HEK293 (cell line): ENCODE measurements at regions not wholly inside any gene's neighbourhood (a gene's known extent, or its start where the extent isn't known, plus 50 kb on each side); places are given as distances from the start of the nearest gene placed in this dataset.

ENCODE experiments used
- CTCF ChIA-PET: fragments of 350-600 bp; formaldehyde crosslinking; extraction: SDS; loops from one replicate; lab custom pipeline; 2021; ENCODE audit warnings: antibody characterized with exemption; lab: Yijun Ruan, JAX
- POLR2A ChIA-PET: fragments of 300-600 bp; formaldehyde crosslinking; extraction: SDS; loops from one replicate; lab custom pipeline; 2020; ENCODE audit warnings: antibody characterized with exemption, inconsistent platforms; lab: Yijun Ruan, JAX
- H3K27ac ChIP-seq: fragments of 200-500 bp; sonication (Bioruptor generic); 2 replicates; pipeline ENCODE4 v1.5.1; 2014; ENCODE audit warnings: low read depth, low read length, control low read depth, inconsistent platforms; ENCODE audit errors: extremely low read depth
- H3K36me3 ChIP-seq, 2 experiments: fragments of 200-500 bp in 1 of 2; sonication (Bioruptor generic) in 1 of 2; 1 replicate in 1 of 2; 2 replicates in 1 of 2; pipeline ENCODE4 v1.5.1; 2014 to 2017; ENCODE audit warnings: inconsistent platforms in 2 of 2, low read length in 2 of 2; ENCODE audit not compliant: control insufficient read depth in 2 of 2, insufficient read depth in 1 of 2
- H3K4me1 ChIP-seq: fragments of 200-500 bp; sonication (Bioruptor generic); 2 replicates; pipeline ENCODE4 v1.5.1; 2014; ENCODE audit warnings: mild to moderate bottlenecking, low read length, inconsistent platforms; ENCODE audit not compliant: control insufficient read depth, insufficient read depth
- H3K4me3 ChIP-seq: 2 replicates; pipeline ENCODE4 v1.5.1; 2011; ENCODE audit warnings: low read depth, mild to moderate bottlenecking, control low read depth, low read length, moderate library complexity
- H3K9me3 ChIP-seq: fragments of 200-500 bp; sonication (Bioruptor generic); 2 replicates; pipeline ENCODE4 v1.5.1; 2014; ENCODE audit warnings: low read depth, low read length, inconsistent platforms; ENCODE audit not compliant: control insufficient read depth, insufficient read depth
- CTCF ChIP-seq: fragments of 450-650 bp; formaldehyde crosslinking; IDR thresholded peaks from 2 replicates; pipeline ENCODE4 v1.5.1; 2016; ENCODE audit warnings: missing biosample characterization, missing genetic modification characterization
- HIC1 ChIP-seq: fragments of 450-650 bp; formaldehyde crosslinking; IDR thresholded peaks from 2 replicates; pipeline ENCODE4 v1.5.1; 2016; ENCODE audit warnings: missing biosample characterization, missing genetic modification characterization
- KLF9 ChIP-seq: fragments of 450-650 bp; formaldehyde crosslinking; IDR thresholded peaks from 2 replicates; pipeline ENCODE4 v1.5.1; 2016; ENCODE audit warnings: missing biosample characterization, missing genetic modification characterization, low read depth
- MEIS1 ChIP-seq: sonication (generic); formaldehyde crosslinking; IDR thresholded peaks from 2 replicates; pipeline ENCODE4 v1.8.1; 2022; ENCODE audit warnings: missing genetic modification reagents, mild to moderate bottlenecking, borderline replicate concordance
- REPIN1 ChIP-seq: fragments of 450-650 bp; formaldehyde crosslinking; IDR thresholded peaks from 2 replicates; pipeline ENCODE4 v1.5.1; 2017; ENCODE audit warnings: missing biosample characterization, missing genetic modification characterization, low read depth
- SCRT2 ChIP-seq: fragments of 450-650 bp; formaldehyde crosslinking; IDR thresholded peaks from 2 replicates; pipeline ENCODE4 v1.5.1; 2016; ENCODE audit warnings: missing biosample characterization, missing genetic modification characterization
- SETDB1 ChIP-seq: IDR thresholded peaks from one replicate; pipeline ENCODE4 v1.6.1; 2017; ENCODE audit warnings: mild to moderate bottlenecking, low read length, moderate library complexity, mixed read lengths; ENCODE audit not compliant: insufficient read length
- SP7 ChIP-seq: fragments of 450-650 bp; formaldehyde crosslinking; IDR thresholded peaks from 2 replicates; pipeline ENCODE4 v1.5.1; 2016; ENCODE audit warnings: missing biosample characterization, missing genetic modification characterization
- TCF7L2 ChIP-seq: IDR thresholded peaks from 2 replicates; pipeline ENCODE4 v1.6.1; 2011; ENCODE audit warnings: low read depth, mild to moderate bottlenecking, inconsistent platforms, low read length, moderate library complexity, borderline replicate concordance
- WT1 ChIP-seq: fragments of 450-650 bp; formaldehyde crosslinking; IDR thresholded peaks from 2 replicates; pipeline ENCODE4 v1.5.1; 2016; ENCODE audit warnings: missing biosample characterization, missing genetic modification characterization
- ZBTB10 ChIP-seq: fragments of 450-650 bp; formaldehyde crosslinking; IDR thresholded peaks from 2 replicates; pipeline ENCODE4 v1.5.1; 2016; ENCODE audit warnings: missing biosample characterization, missing genetic modification characterization
- ZNF114 ChIP-seq: fragments of 450-650 bp; formaldehyde crosslinking; IDR thresholded peaks from 2 replicates; pipeline ENCODE4 v1.5.0; 2017; ENCODE audit warnings: missing biosample characterization, missing genetic modification characterization
- ZNF19 ChIP-seq: fragments of 450-650 bp; formaldehyde crosslinking; IDR thresholded peaks from 2 replicates; pipeline ENCODE4; 2016; ENCODE audit warnings: missing biosample characterization, missing genetic modification characterization, low read depth
- ZNF202 ChIP-seq: fragments of 450-650 bp; formaldehyde crosslinking; IDR thresholded peaks from 2 replicates; pipeline ENCODE4 v1.5.1; 2016; ENCODE audit warnings: missing biosample characterization, missing genetic modification characterization, borderline replicate concordance
- ZNF266 ChIP-seq: fragments of 450-650 bp; formaldehyde crosslinking; IDR thresholded peaks from 2 replicates; pipeline ENCODE4 v1.5.1; 2016; ENCODE audit warnings: missing biosample characterization, missing genetic modification characterization, low read depth
- ZNF473 ChIP-seq: fragments of 450-650 bp; formaldehyde crosslinking; IDR thresholded peaks from 2 replicates; pipeline ENCODE4 v1.5.1; 2017; ENCODE audit warnings: missing biosample characterization, missing genetic modification characterization
- ZNF514 ChIP-seq: fragments of 450-650 bp; formaldehyde crosslinking; IDR thresholded peaks from 2 replicates; pipeline ENCODE4 v1.5.1; 2016; ENCODE audit warnings: missing biosample characterization, missing genetic modification characterization
- ZNF777 ChIP-seq: fragments of 450-650 bp; formaldehyde crosslinking; IDR thresholded peaks from 2 replicates; pipeline ENCODE4 v1.5.1; 2017; ENCODE audit warnings: missing biosample characterization, missing genetic modification characterization, borderline replicate concordance
- ZSCAN16 ChIP-seq: fragments of 450-650 bp; formaldehyde crosslinking; IDR thresholded peaks from 2 replicates; pipeline ENCODE4 v1.5.1; 2016; ENCODE audit warnings: missing biosample characterization, missing genetic modification characterization
- ZSCAN30 ChIP-seq: fragments of 450-650 bp; IDR thresholded peaks from 2 replicates; pipeline ENCODE4 v1.5.1; 2018; ENCODE audit warnings: missing biosample characterization, mild to moderate bottlenecking, missing genetic modification characterization, moderate library complexity

GRCh38 chr3:157956176-157956575 lies 150.0 kb downstream of the SHOX2 start:
- Histone ChIP-seq H3K4me1 (no peaks in the 10 kb centered on the region), H3K27ac (no peak overlapping the region), H3K9me3 (no peaks in the 10 kb centered on the region), H3K4me3 (no peak overlapping the region), H3K36me3 (no peaks in the 10 kb centered on the region)
- CTCF ChIA-PET = interaction anchor here (0.7 to 1.0 kb wide), 2 partner anchors 349 to 452 kb away, joined by 3 read pairs; no protein-coding TSS in a partner anchor
- no peak for TF ChIP-seq SETDB1
- TF ChIP-seq ZSCAN16 (tag by site-specific recombination) = no peak
- no peak for TF ChIP-seq ZNF266 (tag by site-specific recombination)
- no peak for TF ChIP-seq ZNF473
- no peak for TF ChIP-seq ZNF19 (tag by site-specific recombination)
- no peak for TF ChIP-seq ZBTB10 (tag by site-specific recombination)
- TF ChIP-seq ZSCAN30 (tag by site-specific recombination) = no peak
- TF ChIP-seq TCF7L2 = no peak
- no peak for TF ChIP-seq REPIN1 (tag by site-specific recombination)
- no peak for TF ChIP-seq SCRT2 (tag by site-specific recombination)
- TF ChIP-seq MEIS1 (CRISPR knock-in tag) = no peak
- no peak for TF ChIP-seq ZNF114 (tag by site-specific recombination)
- TF ChIP-seq ZNF202 (tag by site-specific recombination) = no peak
- TF ChIP-seq ZNF777 (tag by site-specific recombination) = no peak
- no peak for TF ChIP-seq WT1 (tag by site-specific recombination)
- no peak for TF ChIP-seq KLF9 (tag by site-specific recombination)
- TF ChIP-seq SP7 (tag by site-specific recombination) = no peak
- no peak for TF ChIP-seq CTCF (tag by site-specific recombination)
- POLR2A ChIA-PET = no interaction called here

- no peaks in the 10 kb centered on the region for H3K4me1 ChIP-seq
- no peaks in the 10 kb centered on the region for H3K36me3 ChIP-seq
- TF ChIP-seq SETDB1 (no peak), ZNF202 (tag by site-specific recombination) (no peak), HIC1 (tag by site-specific recombination) (no peak), ZNF514 (no peak)
- POLR2A ChIA-PET = no interaction called here
- H3K9me3 ChIP-seq = no peaks in the 10 kb centered on the region
- no peak overlapping the region for H3K4me3 ChIP-seq
- H3K27ac ChIP-seq = no peak overlapping the region
- CTCF ChIA-PET = interaction anchor here (0.6 kb wide), 1 partner anchor 8 kb away, joined by 4 read pairs; no protein-coding TSS in a partner anchor
These were observed 152.7 kb downstream of the SHOX2 start for GRCh38 chr3:157953565-157953964.
